ENCODE measurements at regions not wholly inside any gene's neighbourhood (a gene's known extent, or its start where the extent isn't known, plus 50 kb on each side); places are given as distances from the start of the nearest gene placed in this dataset.
"Not testable (repeated sequence)": the region's sequence is repeated elsewhere in the genome, so short reads cannot be mapped to it uniquely, and the experiment has no call there.

DNA sequence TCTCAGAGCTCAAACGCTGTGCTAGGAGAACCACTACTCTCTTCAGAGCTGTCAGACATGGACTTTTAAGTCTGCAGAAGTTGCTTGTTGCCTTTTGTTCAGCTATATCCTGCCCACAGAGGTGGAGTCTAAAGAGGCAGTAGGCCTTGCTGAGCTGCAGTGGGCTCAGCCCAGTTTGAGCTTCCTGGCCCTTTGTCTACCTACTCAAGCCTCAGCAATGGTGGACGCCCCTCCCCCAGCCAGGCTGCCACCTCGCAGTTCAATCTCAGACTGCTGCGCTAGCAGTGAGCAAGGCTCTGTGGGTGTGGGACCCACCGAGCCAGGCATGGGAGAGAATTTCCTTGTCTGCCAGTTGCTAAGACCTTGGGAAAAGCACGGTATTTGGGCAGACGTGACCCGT is 426.2 kb downstream of the PIK3C3 start:
- not testable (repeated sequence) for H2AK5ac ChIP-seq (ENCODE audit: insufficient read length, low read length); H4K5ac ChIP-seq (ENCODE audit: insufficient read length, low read depth, low read length); H3K4me1 Mint-ChIP-seq; H3K56ac ChIP-seq (ENCODE audit: insufficient read length, low read depth, low read length); H4K8ac ChIP-seq (replicated peaks; ENCODE audit: insufficient read length, low read depth, low read length); H4K20me1 ChIP-seq (ENCODE audit: control insufficient read depth, insufficient read depth, insufficient read length); H3K23ac ChIP-seq (ENCODE audit: insufficient read length, low read depth, low read length); DNase-seq; H3K9me3 Mint-ChIP-seq; H3K9ac ChIP-seq (ENCODE audit: extremely low read depth, insufficient read length, low read length); H2BK5ac ChIP-seq (ENCODE audit: insufficient read length, low read length); H3K27ac Mint-ChIP-seq; H3K27ac ChIP-seq (ENCODE audit: insufficient read length, low read depth, low read length); H3T11ph ChIP-seq (ENCODE audit: low read length); H2BK20ac ChIP-seq (ENCODE audit: low read depth, low read length, poor library complexity, severe bottlenecking); H3K23me2 ChIP-seq (ENCODE audit: insufficient read length, low read depth, low read length, poor library complexity, severe bottlenecking); H4K91ac ChIP-seq (ENCODE audit: insufficient read length, low read depth, low read length); H3K4me1 ChIP-seq (ENCODE audit: insufficient read depth, low read length); H3K9me3 ChIP-seq (ENCODE audit: control insufficient read depth, low read depth, low read length); H2AFZ ChIP-seq (ENCODE audit: low read length); H3K79me1 ChIP-seq (ENCODE audit: insufficient read depth, low read depth, low read length, poor library complexity, severe bottlenecking); H3K4ac ChIP-seq (ENCODE audit: low read depth, low read length); H3K27me3 Mint-ChIP-seq (ENCODE audit: low read depth); H3K36me3 Mint-ChIP-seq (ENCODE audit: insufficient read depth in 1 of 3, low read depth in 3 of 3); H3K4me2 ChIP-seq (ENCODE audit: insufficient read depth, insufficient read length, low read length); H3K27me3 ChIP-seq (ENCODE audit: insufficient read depth, low read length); H3K18ac ChIP-seq (ENCODE audit: insufficient read length, low read depth, low read length); H3K4me3 Mint-ChIP-seq; H2BK15ac ChIP-seq (ENCODE audit: low read depth, low read length); H3K14ac ChIP-seq (ENCODE audit: insufficient read depth, low read length); H3K79me2 ChIP-seq (ENCODE audit: insufficient read depth, low read length); H2BK12ac ChIP-seq (ENCODE audit: insufficient read length, low read depth, low read length); H2BK120ac ChIP-seq (ENCODE audit: low read depth, low read length, poor library complexity, severe bottlenecking)
- WGBS (ENCODE audit: extremely low coverage, insufficient read length, low lambda C conversion rate), result no CpG with 5 or more reads among the region's 8 CpGs
